Smooth muscle cell (in vitro differentiated cells): ENCODE measurements at regions not wholly inside any gene's neighbourhood (a gene's known extent, or its start where the extent isn't known, plus 50 kb on each side); places are given as distances from the start of the nearest gene placed in this dataset.

Experiments
- DNase-seq: peaks from one replicate; lab custom pipeline; 2025; ENCODE audit not compliant: unreplicated experiment; lab: John Stamatoyannopoulos, UW
- H2AFZ ChIP-seq: fragments of 200-600 bp; sonication (generic); 2 replicates; pipeline ENCODE4 v1.6.0; 2016; ENCODE audit warnings: antibody characterized with exemption, low read depth, mild to moderate bottlenecking
- H3F3A ChIP-seq: fragments of 200-600 bp; sonication (generic); 2 replicates; pipeline ENCODE4 v1.6.0; 2017; ENCODE audit warnings: antibody characterized with exemption, low read depth
- H3K27ac ChIP-seq: fragments of 200-600 bp; sonication (generic); 2 replicates; pipeline ENCODE4 v1.5.1; 2016; ENCODE audit warnings: low read depth, mild to moderate bottlenecking
- H3K27me3 ChIP-seq: fragments of 200-600 bp; sonication (generic); 2 replicates; pipeline ENCODE4 v1.6.1; 2016; ENCODE audit warnings: low read depth, mild to moderate bottlenecking
- H3K36me3 ChIP-seq: fragments of 200-600 bp; sonication (generic); 2 replicates; pipeline ENCODE4 v1.5.1; 2016; ENCODE audit warnings: low read depth
- H3K4me1 ChIP-seq: fragments of 200-600 bp; sonication (generic); 2 replicates; pipeline ENCODE4 v1.5.1; 2016; ENCODE audit warnings: low read depth
- H3K4me2 ChIP-seq: fragments of 200-600 bp; sonication (generic); 2 replicates; pipeline ENCODE4 v1.6.0; 2016; ENCODE audit warnings: mild to moderate bottlenecking
- H3K4me3 ChIP-seq: fragments of 200-600 bp; sonication (generic); 2 replicates; pipeline ENCODE4 v1.5.1; 2016; ENCODE audit warnings: mild to moderate bottlenecking
- H3K79me2 ChIP-seq: fragments of 200-600 bp; sonication (generic); 2 replicates; pipeline ENCODE4 v1.6.0; 2016; ENCODE audit warnings: low read depth, mild to moderate bottlenecking
- H3K9ac ChIP-seq: fragments of 200-600 bp; sonication (generic); 2 replicates; pipeline ENCODE4 v1.6.0; 2016; ENCODE audit warnings: low read depth
- H3K9me3 ChIP-seq: fragments of 200-600 bp; sonication (generic); replicated peaks from 2 replicates; pipeline ENCODE4 v1.5.1; 2016; ENCODE audit warnings: low read depth
- H4K20me1 ChIP-seq: fragments of 200-600 bp; sonication (generic); 2 replicates; pipeline ENCODE4 v1.6.0; 2016; ENCODE audit warnings: low read depth
- WGBS: methylation state at CpG from one replicate; pipeline ENCODE4 v1.1.7; 2016; ENCODE audit warnings: low lambda C conversion rate; 5-methylcytosine and 5-hydroxymethylcytosine counted together
- TF ChIP-seq, protein P1 (sequence below): fragments of 200-600 bp; sonication (generic); IDR thresholded peaks from 2 replicates; pipeline ENCODE4 v1.5.1; 2017; ENCODE audit warnings: borderline replicate concordance, mild to moderate bottlenecking, antibody characterized with exemption; ENCODE audit not compliant: insufficient read depth, poor library complexity, severe bottlenecking

DNA sequence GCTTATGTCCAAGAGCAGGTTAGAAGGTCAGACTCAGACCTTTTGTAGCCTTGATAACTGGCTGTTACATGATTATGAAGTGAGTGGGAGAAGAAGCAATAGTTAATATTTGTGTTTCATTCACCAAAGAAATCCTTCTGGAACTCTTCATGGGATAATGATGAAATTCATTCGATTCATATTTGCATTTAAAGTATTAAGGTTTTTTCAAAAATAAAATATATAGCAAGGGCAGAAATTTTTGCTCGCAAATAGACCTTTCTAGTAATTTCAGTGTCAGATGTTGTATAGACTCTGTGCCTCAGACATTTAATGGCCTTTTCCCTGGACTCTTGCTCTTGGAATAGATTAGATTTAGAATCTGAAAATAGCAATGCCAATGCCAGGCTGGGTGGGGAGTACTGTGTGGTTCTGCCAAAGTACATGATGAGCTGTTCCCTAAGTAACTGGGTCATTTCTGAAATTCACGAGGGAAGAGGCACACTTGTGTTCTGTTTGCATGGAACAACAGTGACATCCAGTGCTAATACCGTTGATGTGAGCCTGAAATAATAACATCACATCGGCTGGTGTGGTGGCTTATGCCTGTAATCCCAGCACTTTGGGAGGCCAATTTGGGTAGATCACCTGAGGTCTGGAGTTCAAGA lies 119.2 kb downstream of the MBL2 start:
- Histone ChIP-seq H3K79me2 (no peaks in the 10 kb centered on the region), H3K9ac (no peak overlapping the region), H3K27ac (no peak overlapping the region), H3K4me3 (no peak overlapping the region), H3K27me3 (no peaks in the 10 kb centered on the region), H3K4me2 (peak overlapping the region; percentile 0), H4K20me1 (no peaks in the 10 kb centered on the region), H3K36me3 (no peaks in the 10 kb centered on the region), H3K4me1 (no peaks in the 10 kb centered on the region), H2AFZ (no peak overlapping the region), H3F3A (no peaks in the 10 kb centered on the region), H3K9me3 (no peaks in the 10 kb centered on the region)
- no peak for DNase-seq
- TF ChIP-seq, protein P1, sequence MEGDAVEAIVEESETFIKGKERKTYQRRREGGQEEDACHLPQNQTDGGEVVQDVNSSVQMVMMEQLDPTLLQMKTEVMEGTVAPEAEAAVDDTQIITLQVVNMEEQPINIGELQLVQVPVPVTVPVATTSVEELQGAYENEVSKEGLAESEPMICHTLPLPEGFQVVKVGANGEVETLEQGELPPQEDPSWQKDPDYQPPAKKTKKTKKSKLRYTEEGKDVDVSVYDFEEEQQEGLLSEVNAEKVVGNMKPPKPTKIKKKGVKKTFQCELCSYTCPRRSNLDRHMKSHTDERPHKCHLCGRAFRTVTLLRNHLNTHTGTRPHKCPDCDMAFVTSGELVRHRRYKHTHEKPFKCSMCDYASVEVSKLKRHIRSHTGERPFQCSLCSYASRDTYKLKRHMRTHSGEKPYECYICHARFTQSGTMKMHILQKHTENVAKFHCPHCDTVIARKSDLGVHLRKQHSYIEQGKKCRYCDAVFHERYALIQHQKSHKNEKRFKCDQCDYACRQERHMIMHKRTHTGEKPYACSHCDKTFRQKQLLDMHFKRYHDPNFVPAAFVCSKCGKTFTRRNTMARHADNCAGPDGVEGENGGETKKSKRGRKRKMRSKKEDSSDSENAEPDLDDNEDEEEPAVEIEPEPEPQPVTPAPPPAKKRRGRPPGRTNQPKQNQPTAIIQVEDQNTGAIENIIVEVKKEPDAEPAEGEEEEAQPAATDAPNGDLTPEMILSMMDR = no peak
- 79% methylated on average over 5 of the region's 5 CpGs for WGBS

DNA sequence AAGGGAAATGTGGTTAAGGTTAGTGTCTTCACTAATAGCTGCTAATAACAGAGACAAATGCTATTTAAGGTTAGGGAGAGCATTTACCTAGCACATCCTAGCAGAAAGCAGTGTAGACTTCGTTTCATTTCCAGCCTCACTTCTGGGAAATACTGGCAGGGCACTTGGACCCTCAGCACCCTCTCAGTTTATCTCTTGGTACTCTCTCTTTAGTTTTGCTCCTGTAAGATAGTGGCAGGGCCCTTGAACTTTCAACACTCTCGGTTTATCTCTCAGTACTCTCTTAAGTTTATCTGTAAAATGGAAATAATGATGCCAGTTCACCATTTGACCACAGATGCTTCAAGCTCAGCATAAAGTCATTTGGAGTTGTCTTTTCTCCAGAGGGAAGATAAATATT lies 118.4 kb downstream of the MBL2 start:
- no peaks in the 10 kb centered on the region for H4K20me1 ChIP-seq
- H3K9ac ChIP-seq = no peak overlapping the region
- H3K4me3 ChIP-seq = no peak overlapping the region
- no peaks in the 10 kb centered on the region for H3K27me3 ChIP-seq
- H2AFZ ChIP-seq = no peak overlapping the region
- TF ChIP-seq, protein P1 = no peak
- no peak overlapping the region for H3K4me2 ChIP-seq
- no peak overlapping the region for H3K27ac ChIP-seq
- WGBS = 76% methylated on average over 2 of the region's 2 CpGs
- no peaks in the 10 kb centered on the region for H3K79me2 ChIP-seq
- H3K36me3 ChIP-seq = no peaks in the 10 kb centered on the region
- no peaks in the 10 kb centered on the region for H3F3A ChIP-seq
- no peaks in the 10 kb centered on the region for H3K9me3 ChIP-seq
- no peaks in the 10 kb centered on the region for H3K4me1 ChIP-seq
- no peak for DNase-seq

DNA sequence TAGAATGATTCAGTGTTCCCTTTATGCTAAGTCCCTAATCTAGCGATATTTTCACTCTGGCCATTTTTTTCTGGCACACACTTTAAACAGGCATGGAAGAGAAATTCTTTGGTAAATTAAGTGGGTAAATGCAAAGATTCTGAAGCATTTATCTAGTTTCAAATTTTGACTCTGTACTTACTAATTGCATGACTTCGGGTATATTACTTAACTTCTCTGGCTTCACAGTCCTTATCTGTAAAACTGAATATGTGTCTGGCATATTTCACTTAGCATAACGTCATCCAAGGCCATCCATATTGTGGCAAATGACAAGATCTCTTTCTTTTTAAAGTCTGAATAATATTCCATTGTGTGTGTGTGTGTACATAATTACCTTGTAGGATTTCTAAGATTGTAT lies 114.5 kb downstream of the MBL2 start:
- Histone ChIP-seq H3K27ac (peak overlapping the region; percentile 14), H3K9me3 (no peaks in the 10 kb centered on the region), H3K4me3 (no peak overlapping the region), H3K79me2 (no peaks in the 10 kb centered on the region), H3K36me3 (no peaks in the 10 kb centered on the region), H4K20me1 (no peaks in the 10 kb centered on the region), H2AFZ (peak overlapping the region; percentile 55), H3K9ac (no peak overlapping the region), H3K4me1 (no peaks in the 10 kb centered on the region), H3K4me2 (no peak overlapping the region), H3K27me3 (no peaks in the 10 kb centered on the region), H3F3A (no peaks in the 10 kb centered on the region)
- DNase-seq = no peak
- TF ChIP-seq, protein P1 = no peak
- 34% methylated on average over 3 of the region's 3 CpGs for WGBS

DNA sequence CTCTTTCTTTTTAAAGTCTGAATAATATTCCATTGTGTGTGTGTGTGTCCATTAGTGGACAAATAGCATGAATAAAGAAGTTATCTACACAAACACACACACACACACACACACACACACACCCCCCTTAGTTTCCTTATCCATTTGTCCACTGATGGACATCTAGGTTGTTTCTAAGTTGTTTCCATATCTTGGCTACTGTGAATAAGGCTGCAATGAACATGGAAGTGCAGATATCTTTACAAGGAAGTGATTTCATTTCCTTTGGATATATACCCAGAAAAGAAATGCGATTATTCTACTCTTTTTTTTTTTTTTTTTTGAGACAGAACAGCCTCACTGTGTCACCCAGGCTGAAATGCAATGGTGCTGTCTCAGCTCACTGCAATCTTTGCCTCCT lies 113.5 kb downstream of the MBL2 start:
- Histone ChIP-seq H3K4me2 (no peak overlapping the region), H2AFZ (no peak overlapping the region), H3K9me3 (no peaks in the 10 kb centered on the region), H4K20me1 (no peaks in the 10 kb centered on the region), H3K4me1 (no peaks in the 10 kb centered on the region), H3F3A (no peaks in the 10 kb centered on the region), H3K4me3 (no peak overlapping the region), H3K27me3 (no peaks in the 10 kb centered on the region), H3K79me2 (no peaks in the 10 kb centered on the region), H3K9ac (no peak overlapping the region), H3K36me3 (no peaks in the 10 kb centered on the region), H3K27ac (no peak overlapping the region)
- DNase-seq = no peak
- WGBS = 59% methylated on average over 1 of the region's 1 CpG
- TF ChIP-seq, protein P1 = no peak
